H1 (cell line): ENCODE measurements at regions not wholly inside any gene's neighbourhood (a gene's known extent, or its start where the extent isn't known, plus 50 kb on each side); places are given as distances from the start of the nearest gene placed in this dataset.

Experiments used
- CEBPB ChIP-seq: IDR thresholded peaks from 2 replicates; pipeline ENCODE4 v1.6.1; 2012; ENCODE audit warnings: low read depth, low read length
- CREB1 ChIP-seq: IDR thresholded peaks from 2 replicates; pipeline ENCODE4 v1.6.1; 2012; ENCODE audit warnings: inconsistent platforms
- CTCF ChIP-seq, 3 experiments: IDR thresholded peaks; 1 replicate in 2 of 3; 2 replicates in 1 of 3; pipeline versions ENCODE4 v1.5.1 to v1.6.1; 2011; ENCODE audit warnings: low read length in 3 of 3, mild to moderate bottlenecking in 3 of 3, inconsistent platforms in 2 of 3, low read depth in 1 of 3, moderate library complexity in 1 of 3; ENCODE audit not compliant: insufficient read depth in 1 of 3; ENCODE audit errors: control extremely low read depth in 1 of 3
- EP300 ChIP-seq, 2 experiments: IDR thresholded peaks; 1 replicate in 1 of 2; 2 replicates in 1 of 2; pipeline ENCODE4 v1.6.1; 2011 to 2012; ENCODE audit warnings: low read depth in 2 of 2, low read length in 2 of 2, mild to moderate bottlenecking in 2 of 2, borderline replicate concordance in 1 of 2, inconsistent platforms in 1 of 2, moderate library complexity in 1 of 2
- EZH2 ChIP-seq: fragments of 200-600 bp; sonication (generic); IDR thresholded peaks from 2 replicates; pipeline ENCODE4 v1.7.1; 2012; ENCODE audit warnings: low read depth, mild to moderate bottlenecking, moderate library complexity, low read length, inconsistent platforms; ENCODE audit not compliant: severe bottlenecking
- POLR2A ChIP-seq, 2 experiments: IDR thresholded peaks; 1 replicate in 1 of 2; 2 replicates in 1 of 2; pipeline ENCODE4 v1.6.1; 2011; ENCODE audit warnings: low read depth in 2 of 2, low read length in 2 of 2, mild to moderate bottlenecking in 2 of 2; ENCODE audit errors: control extremely low read depth in 1 of 2
- SP1 ChIP-seq: IDR thresholded peaks from 2 replicates; pipeline ENCODE4 v1.6.1; 2011; ENCODE audit warnings: low read depth, low read length
- SP2 ChIP-seq: IDR thresholded peaks from 2 replicates; pipeline ENCODE4 v1.6.1; 2012; ENCODE audit warnings: mild to moderate bottlenecking, low read length, inconsistent platforms
- TEAD4 ChIP-seq: IDR thresholded peaks from 2 replicates; pipeline ENCODE4 v1.6.1; 2012; ENCODE audit warnings: low read depth, low read length, inconsistent platforms, mixed read lengths

- TF ChIP-seq CTCF (IDR thresholded peaks at IDR 0.05; ENCODE audit: control extremely low read depth in 1 of 3, insufficient read depth in 1 of 3, low read depth in 1 of 3, low read length in 3 of 3) (no peak), EZH2 (no peak), SP2 (no peak), EP300 (IDR thresholded peaks at IDR 0.05; ENCODE audit: borderline replicate concordance in 1 of 2, low read depth in 2 of 2, low read length in 2 of 2) (no peak), TEAD4 (no peak), POLR2A (IDR thresholded peaks at IDR 0.05; ENCODE audit: control extremely low read depth in 1 of 2, low read depth in 2 of 2, low read length in 2 of 2) (no peak), CEBPB (no peak), CREB1 (no peak), SP1 (no peak)
Measured at GRCh38 chr3:187809612-187809991, 64.3 kb upstream of the BCL6 start.
